Activated naive CD4-positive, alpha-beta T cell treated with anti-CD3 and anti-CD28 coated beads, Interleukin-2, amount 10 ng/mL, durations not matched to agents 7 days and 5 days (primary cell): ENCODE measurements at regions not wholly inside any gene's neighbourhood (a gene's known extent, or its start where the extent isn't known, plus 50 kb on each side); places are given as distances from the start of the nearest gene placed in this dataset.
"Not testable (repeated sequence)": the region's sequence is repeated elsewhere in the genome, so short reads cannot be mapped to it uniquely, and the experiment has no call there.

Source experiments
- CTCF ChIA-PET: fragments of 350-600 bp; sonication (Branson Sonifier 250); formaldehyde crosslinking; loops from one replicate; lab custom pipeline; 2021; ENCODE audit warnings: antibody characterized with exemption; lab: Charles Lee
- DNase-seq: peaks from one replicate; pipeline ENCODE4 v3.0.0-alpha.2; 2020
- H3K27ac Mint-ChIP-seq: one replicate; pipeline ENCODE4 v1.8.0; 2021; ENCODE audit warnings: mild to moderate bottlenecking, moderate library complexity, mixed read lengths
- H3K27me3 Mint-ChIP-seq: one replicate; pipeline ENCODE4 v1.8.0; 2021; ENCODE audit warnings: mild to moderate bottlenecking, mixed read lengths
- H3K36me3 Mint-ChIP-seq: one replicate; pipeline ENCODE4 v1.8.0; 2021; ENCODE audit warnings: mixed read lengths
- H3K4me1 Mint-ChIP-seq: one replicate; pipeline ENCODE4 v1.8.0; 2021; ENCODE audit warnings: mixed read lengths
- H3K4me3 Mint-ChIP-seq: one replicate; pipeline ENCODE4 v1.8.0; 2021; ENCODE audit warnings: mild to moderate bottlenecking, moderate library complexity, mixed read lengths
- H3K9me3 Mint-ChIP-seq: one replicate; pipeline ENCODE4 v1.8.0; 2021; ENCODE audit warnings: mixed read lengths

GRCh38 chr22:10934704-10935103 lies 4593.3 kb upstream of the OR11H1 start:
- H3K27me3 Mint-ChIP-seq, CTCF ChIA-PET, H3K4me1 Mint-ChIP-seq, H3K4me3 Mint-ChIP-seq, DNase-seq, H3K36me3 Mint-ChIP-seq, H3K27ac Mint-ChIP-seq: not testable (repeated sequence)
- H3K9me3 Mint-ChIP-seq, result peaks cover 53% of the 10 kb centered on the region

DNA sequence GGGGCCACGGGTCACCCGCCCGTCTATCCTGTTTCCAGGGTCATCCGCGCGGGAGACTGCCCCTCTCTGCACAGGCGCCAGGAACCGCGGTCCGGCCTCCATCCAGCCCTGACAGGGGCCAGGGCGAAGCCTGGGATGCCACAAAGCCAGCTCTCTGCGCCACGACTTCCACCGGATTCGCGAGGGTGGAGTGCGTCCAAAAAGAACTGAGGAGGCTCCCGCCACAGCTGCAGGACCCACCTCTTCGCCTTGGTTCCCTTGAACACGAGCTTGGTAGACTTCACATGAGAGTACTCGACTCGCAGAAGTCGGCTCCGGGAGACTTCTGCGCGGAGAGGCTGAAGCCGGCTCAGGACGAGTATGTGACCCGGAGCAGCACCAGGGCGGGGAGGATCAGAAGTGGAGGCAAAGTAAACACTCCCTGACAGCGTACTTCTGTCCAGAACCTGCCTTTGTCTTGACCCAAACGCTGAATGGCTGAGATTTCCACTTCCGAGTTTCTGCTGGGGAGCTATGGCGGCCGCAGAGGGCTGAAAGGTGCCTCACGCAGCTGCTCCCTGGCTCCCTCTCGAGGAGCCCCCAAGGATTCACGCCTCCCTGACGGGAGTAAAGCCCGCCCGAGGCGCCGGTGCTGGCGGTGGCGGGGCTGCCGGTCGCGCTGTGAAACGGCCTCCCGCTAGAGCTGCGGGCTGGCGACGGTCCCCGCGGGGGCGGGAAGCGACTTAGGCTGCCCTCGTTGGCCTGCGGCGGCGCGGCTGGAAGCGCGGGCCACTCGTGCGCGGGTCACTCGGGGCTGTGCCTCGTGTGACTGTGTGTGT lies 4566.7 kb upstream of the OR11H1 start:
- DNase-seq, result no peak
- H3K36me3 Mint-ChIP-seq, result no peaks in the 10 kb centered on the region
- CTCF ChIA-PET, result no interaction called here
- no peak overlapping the region for H3K27ac Mint-ChIP-seq
- H3K9me3 Mint-ChIP-seq, result peaks cover 61% of the 10 kb centered on the region
- H3K27me3 Mint-ChIP-seq, result no peaks in the 10 kb centered on the region
- H3K4me3 Mint-ChIP-seq, result no peak overlapping the region
- no peaks in the 10 kb centered on the region for H3K4me1 Mint-ChIP-seq

GRCh38 chr22:10961861-10962255 lies 4566.1 kb upstream of the OR11H1 start:
- H3K27me3 Mint-ChIP-seq, H3K4me1 Mint-ChIP-seq, H3K36me3 Mint-ChIP-seq, CTCF ChIA-PET, H3K4me3 Mint-ChIP-seq, H3K27ac Mint-ChIP-seq, DNase-seq: not testable (repeated sequence)
- H3K9me3 Mint-ChIP-seq, result peaks cover 57% of the 10 kb centered on the region
